Mesodermal cell (in vitro differentiated cells): ENCODE measurements at regions not wholly inside any gene's neighbourhood (a gene's known extent, or its start where the extent isn't known, plus 50 kb on each side); places are given as distances from the start of the nearest gene placed in this dataset.

Source experiments
- H3K27ac ChIP-seq: 2 replicates; pipeline ENCODE4 v1.7.0; 2013; ENCODE audit warnings: mild to moderate bottlenecking, low read depth, low read length, moderate library complexity; ENCODE audit not compliant: severe bottlenecking
- H3K36me3 ChIP-seq: 2 replicates; pipeline ENCODE4 v1.7.1; 2013; ENCODE audit warnings: mild to moderate bottlenecking, low read length, moderate library complexity; ENCODE audit not compliant: control insufficient read depth, insufficient read depth
- H3K4me1 ChIP-seq: one replicate; pipeline ENCODE4 v1.7.1; 2013; ENCODE audit warnings: mild to moderate bottlenecking, low read length; ENCODE audit not compliant: insufficient read depth, control insufficient read depth, poor library complexity, severe bottlenecking
- H3K4me3 ChIP-seq: 2 replicates; pipeline ENCODE4 v1.7.0; 2013; ENCODE audit warnings: low read length, control low read depth, mild to moderate bottlenecking; ENCODE audit not compliant: insufficient read depth, poor library complexity, severe bottlenecking; ENCODE audit errors: extremely low read depth
- H3K9me3 ChIP-seq: 2 replicates; pipeline ENCODE4 v1.7.1; 2013; ENCODE audit warnings: mild to moderate bottlenecking, low read length, moderate library complexity; ENCODE audit not compliant: control insufficient read depth
- WGBS, 2 experiments: methylation state at CpG; one replicate each; pipeline ENCODE4 v1.1.5; 2013; ENCODE audit warnings: missing lambda C conversion rate in 2 of 2; ENCODE audit not compliant: insufficient coverage in 2 of 2; 5-methylcytosine and 5-hydroxymethylcytosine counted together

GRCh38 chr7:82701949-82702348 lies 258.4 kb upstream of the CACNA2D1 start:
- Histone ChIP-seq H3K4me1 (no peaks in the 10 kb centered on the region), H3K9me3 (no peaks in the 10 kb centered on the region), H3K27ac (no peak overlapping the region), H3K4me3 (no peak overlapping the region), H3K36me3 (no peaks in the 10 kb centered on the region)
- 100% methylated on average over 1 of the region's 1 CpG for WGBS, 2 experiments

- no peaks in the 10 kb centered on the region for H3K4me1 ChIP-seq
- 68% methylated on average over 2 of the region's 2 CpGs; no CpG with 5 or more reads in 1 of the 2 experiments for WGBS, 2 experiments
- H3K36me3 ChIP-seq = no peaks in the 10 kb centered on the region
- H3K4me3 ChIP-seq = no peak overlapping the region
- no peaks in the 10 kb centered on the region for H3K9me3 ChIP-seq
- H3K27ac ChIP-seq = no peak overlapping the region
Observed at GRCh38 chr7:82700741-82701140, 257.2 kb upstream of the CACNA2D1 start.

DNA sequence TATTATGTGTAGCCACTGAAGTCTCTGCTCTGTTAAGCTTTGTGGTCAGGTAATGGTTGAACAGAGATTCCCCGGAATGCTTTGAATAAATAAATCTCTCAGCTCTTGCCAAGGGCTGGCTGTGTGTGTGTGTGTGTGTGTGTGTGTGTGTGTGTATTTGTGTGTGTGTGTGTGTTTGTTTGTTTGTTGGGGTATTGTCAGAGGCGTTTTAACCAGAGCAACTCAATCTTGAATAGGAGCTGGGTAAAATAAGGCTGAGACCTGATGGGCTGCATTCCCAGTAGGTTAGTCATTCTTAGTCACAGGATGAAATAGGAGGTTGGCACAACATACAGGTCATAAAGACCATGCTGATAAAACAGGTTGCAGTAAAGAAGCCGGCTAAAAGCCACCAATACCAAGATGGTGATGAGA lies 256.2 kb upstream of the CACNA2D1 start:
- 63% methylated on average over 2 of the region's 3 CpGs; no CpG with 5 or more reads in 1 of the 2 experiments for WGBS, 2 experiments
- H3K27ac ChIP-seq = no peak overlapping the region

DNA sequence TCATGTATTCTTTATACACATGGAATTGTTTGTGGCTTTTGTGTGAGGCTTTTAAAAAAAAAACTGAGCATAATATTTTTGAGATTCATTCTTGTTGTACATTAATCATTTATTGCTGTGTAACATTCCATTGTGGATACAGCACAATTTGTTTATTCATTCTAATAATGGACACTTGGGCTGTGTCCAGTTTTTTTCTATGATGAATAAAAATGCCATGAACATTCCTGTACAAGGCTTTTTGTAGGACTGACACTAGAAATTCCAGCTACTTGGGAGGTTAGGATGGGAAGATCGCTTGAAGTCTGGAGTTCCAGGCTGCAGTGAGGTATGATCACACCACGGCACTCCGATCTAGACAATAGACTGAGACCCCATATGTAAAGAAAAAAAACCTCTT lies 254.3 kb upstream of the CACNA2D1 start:
- no peaks in the 10 kb centered on the region for H3K9me3 ChIP-seq
- no peaks in the 10 kb centered on the region for H3K4me1 ChIP-seq
- WGBS, 2 experiments = 100% methylated on average over 1 of the region's 3 CpGs; no CpG with 5 or more reads in 1 of the 2 experiments
- no peaks in the 10 kb centered on the region for H3K36me3 ChIP-seq
- H3K4me3 ChIP-seq = no peak overlapping the region
- H3K27ac ChIP-seq = no peak overlapping the region

More for the DNA sequence above, 256.2 kb upstream of the CACNA2D1 start:
- Histone ChIP-seq H3K36me3 (no peaks in the 10 kb centered on the region), H3K4me1 (no peaks in the 10 kb centered on the region), H3K9me3 (no peaks in the 10 kb centered on the region), H3K4me3 (no peak overlapping the region)

DNA sequence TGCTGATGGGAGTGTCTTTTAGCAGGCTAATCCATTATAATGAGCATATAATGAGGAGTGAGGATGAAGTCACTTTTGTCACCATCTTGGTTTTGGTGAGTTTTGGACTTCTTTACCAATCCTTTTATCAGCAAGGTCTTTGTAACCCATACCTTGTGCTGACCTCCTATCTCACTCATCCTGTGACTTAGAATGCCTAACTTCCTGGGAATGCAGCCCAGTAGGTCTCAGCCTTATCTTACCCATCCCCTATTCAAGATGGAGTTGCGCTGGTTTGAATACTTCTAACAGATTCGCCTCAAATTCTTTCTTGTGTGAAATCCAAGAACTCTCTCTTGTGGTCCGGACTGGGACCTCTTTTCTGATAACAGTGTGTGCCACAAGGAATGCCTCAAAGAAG lies 253.1 kb upstream of the CACNA2D1 start:
- H3K4me3 ChIP-seq = no peak overlapping the region
- H3K4me1 ChIP-seq = no peaks in the 10 kb centered on the region
- WGBS, 2 experiments = 92 to 96% methylated on average over 3 of the region's 3 CpGs
- H3K9me3 ChIP-seq = no peaks in the 10 kb centered on the region
- H3K27ac ChIP-seq = no peak overlapping the region
- H3K36me3 ChIP-seq = no peaks in the 10 kb centered on the region

GRCh38 chr7:82694022-82694421 lies 250.4 kb upstream of the CACNA2D1 start:
- no peaks in the 10 kb centered on the region for H3K9me3 ChIP-seq
- 64 to 80% methylated on average over 1 to 2 of the region's 5 CpGs for WGBS, 2 experiments
- H3K4me1 ChIP-seq = no peaks in the 10 kb centered on the region
- no peak overlapping the region for H3K4me3 ChIP-seq
- H3K27ac ChIP-seq = no peak overlapping the region
- H3K36me3 ChIP-seq = no peaks in the 10 kb centered on the region

DNA sequence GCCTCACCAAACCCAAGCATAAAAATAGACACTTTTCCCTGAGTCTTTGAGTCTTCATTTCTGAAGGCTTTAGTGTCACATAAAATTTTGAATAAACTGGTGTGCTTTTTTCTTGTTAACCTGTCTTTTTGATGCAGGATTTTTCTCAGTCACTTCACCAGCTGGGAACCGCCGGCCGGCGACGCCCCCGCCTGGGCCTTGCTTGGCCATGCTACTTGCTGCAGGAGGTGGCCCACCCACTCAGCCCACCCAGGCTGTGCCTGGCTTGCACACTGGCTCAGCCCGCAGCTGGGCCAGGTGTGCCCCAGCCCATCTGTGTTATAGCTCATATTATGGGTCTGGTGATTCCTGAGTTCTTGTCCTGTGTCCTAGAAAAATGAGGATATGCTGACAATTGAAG lies 247.4 kb upstream of the CACNA2D1 start:
- Histone ChIP-seq H3K9me3 (no peaks in the 10 kb centered on the region), H3K4me3 (no peak overlapping the region), H3K36me3 (no peaks in the 10 kb centered on the region), H3K4me1 (no peaks in the 10 kb centered on the region), H3K27ac (no peak overlapping the region)
- WGBS, 2 experiments = 89 to 100% methylated on average over 3 to 6 of the region's 7 CpGs

DNA sequence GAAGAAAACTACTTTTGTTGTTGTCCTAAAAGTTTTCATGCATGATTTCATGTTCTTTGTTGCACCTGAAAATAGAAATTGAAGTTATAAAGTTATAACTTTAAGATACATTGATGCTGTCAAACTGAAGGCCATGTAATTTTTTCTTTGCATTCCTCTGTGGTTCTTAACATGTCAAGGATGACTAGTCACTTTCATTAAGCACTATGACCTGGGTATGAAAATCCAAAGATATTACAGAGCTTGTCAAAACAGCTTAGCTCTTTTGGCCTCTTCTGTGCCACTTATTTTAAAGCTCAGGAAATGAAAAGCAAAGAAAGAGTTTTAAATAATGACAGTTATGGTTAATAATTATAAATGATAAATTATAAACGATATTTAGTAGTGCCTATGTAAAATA lies 241.6 kb upstream of the CACNA2D1 start:
- no peaks in the 10 kb centered on the region for H3K9me3 ChIP-seq
- no peak overlapping the region for H3K27ac ChIP-seq
- no peak overlapping the region for H3K4me3 ChIP-seq
- H3K4me1 ChIP-seq = no peaks in the 10 kb centered on the region
- WGBS, 2 experiments = 100% methylated on average over 1 of the region's 1 CpG; no CpG with 5 or more reads in 1 of the 2 experiments
- H3K36me3 ChIP-seq = no peaks in the 10 kb centered on the region

- Histone ChIP-seq H3K4me3 (no peak overlapping the region), H3K4me1 (peaks cover 14% of the 10 kb centered on the region), H3K27ac (no peak overlapping the region), H3K9me3 (no peaks in the 10 kb centered on the region), H3K36me3 (no peaks in the 10 kb centered on the region)
- WGBS, 2 experiments = no CpG with 5 or more reads among the region's 2 CpGs
Observed at GRCh38 chr7:82678716-82679115, 235.1 kb upstream of the CACNA2D1 start.

GRCh38 chr7:82678259-82678658 lies 234.7 kb upstream of the CACNA2D1 start:
- H3K27ac ChIP-seq = no peak overlapping the region
- H3K36me3 ChIP-seq = no peaks in the 10 kb centered on the region
- WGBS, 2 experiments = 88% methylated on average over 1 to 5 of the region's 6 CpGs
- no peaks in the 10 kb centered on the region for H3K9me3 ChIP-seq
- H3K4me3 ChIP-seq = no peak overlapping the region
- H3K4me1 ChIP-seq = peaks cover 14% of the 10 kb centered on the region

DNA sequence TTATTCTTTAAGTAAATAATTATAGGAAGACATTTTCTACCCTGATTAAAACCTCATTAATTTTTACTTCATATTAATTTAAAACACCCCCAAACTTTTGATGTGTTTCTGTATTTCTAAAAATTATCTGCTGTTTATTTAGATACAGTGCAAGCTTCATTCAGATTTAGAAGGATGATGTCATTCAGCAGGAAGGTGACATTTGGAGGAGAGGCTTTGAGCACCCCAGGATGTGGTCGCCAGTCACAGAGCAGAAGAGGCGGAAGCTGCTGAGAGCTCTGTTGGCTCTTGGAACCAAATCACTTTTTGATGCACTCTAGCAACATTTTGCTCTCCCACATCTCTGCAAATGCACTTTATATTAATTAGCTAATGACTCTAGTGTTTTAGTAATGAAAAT lies 233.9 kb upstream of the CACNA2D1 start:
- H3K9me3 ChIP-seq = no peaks in the 10 kb centered on the region
- no peaks in the 10 kb centered on the region for H3K36me3 ChIP-seq
- WGBS, 2 experiments = 71% methylated on average over 2 of the region's 2 CpGs; no CpG with 5 or more reads in 1 of the 2 experiments
- H3K4me1 ChIP-seq = peaks cover 14% of the 10 kb centered on the region
- H3K27ac ChIP-seq = no peak overlapping the region
- H3K4me3 ChIP-seq = no peak overlapping the region
